Activated naive CD4-positive, alpha-beta T cell treated with anti-CD3 and anti-CD28 coated beads, Interleukin-2, amount 10 ng/mL, durations not matched to agents 7 days and 5 days (primary cell): ENCODE measurements at regions not wholly inside any gene's neighbourhood (a gene's known extent, or its start where the extent isn't known, plus 50 kb on each side); places are given as distances from the start of the nearest gene placed in this dataset.

ENCODE experiments used
- CTCF ChIA-PET: fragments of 350-600 bp; sonication (Branson Sonifier 250); formaldehyde crosslinking; loops from one replicate; lab custom pipeline; 2021; ENCODE audit warnings: antibody characterized with exemption; lab: Charles Lee
- DNase-seq: peaks from one replicate; pipeline ENCODE4 v3.0.0-alpha.2; 2020
- H3K27ac Mint-ChIP-seq: one replicate; pipeline ENCODE4 v1.8.0; 2021; ENCODE audit warnings: mild to moderate bottlenecking, moderate library complexity, mixed read lengths
- H3K27me3 Mint-ChIP-seq: one replicate; pipeline ENCODE4 v1.8.0; 2021; ENCODE audit warnings: mild to moderate bottlenecking, mixed read lengths
- H3K36me3 Mint-ChIP-seq: one replicate; pipeline ENCODE4 v1.8.0; 2021; ENCODE audit warnings: mixed read lengths
- H3K4me1 Mint-ChIP-seq: one replicate; pipeline ENCODE4 v1.8.0; 2021; ENCODE audit warnings: mixed read lengths
- H3K4me3 Mint-ChIP-seq: one replicate; pipeline ENCODE4 v1.8.0; 2021; ENCODE audit warnings: mild to moderate bottlenecking, moderate library complexity, mixed read lengths
- H3K9me3 Mint-ChIP-seq: one replicate; pipeline ENCODE4 v1.8.0; 2021; ENCODE audit warnings: mixed read lengths

GRCh38 chr3:171548917-171549316 lies 88.7 kb upstream of the TNIK start:
- no peaks in the 10 kb centered on the region for H3K27me3 Mint-ChIP-seq
- peaks cover 4% of the 10 kb centered on the region for H3K4me1 Mint-ChIP-seq
- no peak overlapping the region for H3K27ac Mint-ChIP-seq
- CTCF ChIA-PET, result interaction anchor here (0.6 to 0.9 kb wide), 3 partner anchors 10 to 499 kb away, joined by 3 read pairs; no protein-coding TSS in a partner anchor
- DNase-seq, result no peak
- no peaks in the 10 kb centered on the region for H3K36me3 Mint-ChIP-seq
- H3K4me3 Mint-ChIP-seq, result no peak overlapping the region
- no peaks in the 10 kb centered on the region for H3K9me3 Mint-ChIP-seq

- CTCF ChIA-PET, result interaction anchor here (1.5 kb wide), 1 partner anchor 22 kb away, joined by 4 read pairs; no protein-coding TSS in a partner anchor
- H3K27me3 Mint-ChIP-seq, result no peaks in the 10 kb centered on the region
- no peak overlapping the region for H3K27ac Mint-ChIP-seq
- H3K4me3 Mint-ChIP-seq, result no peak overlapping the region
- H3K9me3 Mint-ChIP-seq, result no peaks in the 10 kb centered on the region
- DNase-seq, result no peak
- H3K4me1 Mint-ChIP-seq, result no peaks in the 10 kb centered on the region
- H3K36me3 Mint-ChIP-seq, result no peaks in the 10 kb centered on the region
These were observed 83.6 kb upstream of the TNIK start for GRCh38 chr3:171543759-171544300.

- CTCF ChIA-PET, result interaction anchor here (1.5 kb wide), 2 partner anchors 23 to 493 kb away, joined by 3 to 4 read pairs; no protein-coding TSS in a partner anchor
- H3K27me3 Mint-ChIP-seq, result no peaks in the 10 kb centered on the region
- DNase-seq, result no peak
These were observed 82.8 kb upstream of the TNIK start for GRCh38 chr3:171542976-171543375.

GRCh38 chr3:171541647-171542046 lies 81.4 kb upstream of the TNIK start:
- Mint-ChIP-seq H3K4me1 (no peaks in the 10 kb centered on the region), H3K9me3 (no peaks in the 10 kb centered on the region), H3K4me3 (no peak overlapping the region), H3K36me3 (no peaks in the 10 kb centered on the region), H3K27me3 (no peaks in the 10 kb centered on the region), H3K27ac (no peak overlapping the region)
- CTCF ChIA-PET, result no interaction called here
- DNase-seq, result no peak

More at GRCh38 chr3:171542976-171543375, 82.8 kb upstream of the TNIK start:
- Mint-ChIP-seq H3K9me3 (no peaks in the 10 kb centered on the region), H3K4me1 (no peaks in the 10 kb centered on the region), H3K4me3 (no peak overlapping the region), H3K27ac (no peak overlapping the region), H3K36me3 (no peaks in the 10 kb centered on the region)

GRCh38 chr3:171541181-171541580 lies 81.0 kb upstream of the TNIK start:
- Mint-ChIP-seq H3K9me3 (no peaks in the 10 kb centered on the region), H3K27me3 (no peaks in the 10 kb centered on the region), H3K4me3 (no peak overlapping the region), H3K27ac (no peak overlapping the region), H3K36me3 (no peaks in the 10 kb centered on the region), H3K4me1 (no peaks in the 10 kb centered on the region)
- DNase-seq, result no peak
- CTCF ChIA-PET, result interaction anchor here (1.1 kb wide), 1 partner anchor 352 kb away, joined by 3 read pairs; no protein-coding TSS in a partner anchor

- Mint-ChIP-seq H3K4me3 (no peak overlapping the region), H3K27me3 (peaks cover 4% of the 10 kb centered on the region), H3K27ac (no peak overlapping the region), H3K9me3 (no peaks in the 10 kb centered on the region), H3K36me3 (no peaks in the 10 kb centered on the region), H3K4me1 (no peaks in the 10 kb centered on the region)
- CTCF ChIA-PET, result no interaction called here
- DNase-seq, result no peak
These were observed 75.6 kb upstream of the TNIK start for GRCh38 chr3:171535799-171536198.

- Mint-ChIP-seq H3K4me3 (no peak overlapping the region), H3K9me3 (no peaks in the 10 kb centered on the region), H3K36me3 (no peaks in the 10 kb centered on the region), H3K4me1 (no peaks in the 10 kb centered on the region), H3K27me3 (peaks cover 4% of the 10 kb centered on the region), H3K27ac (no peak overlapping the region)
- CTCF ChIA-PET, result no interaction called here
- DNase-seq, result no peak
These were observed 74.9 kb upstream of the TNIK start for GRCh38 chr3:171535133-171535532.

- Mint-ChIP-seq H3K9me3 (no peaks in the 10 kb centered on the region), H3K4me3 (no peak overlapping the region), H3K4me1 (no peaks in the 10 kb centered on the region), H3K27ac (no peak overlapping the region), H3K36me3 (no peaks in the 10 kb centered on the region), H3K27me3 (peaks cover 4% of the 10 kb centered on the region)
- no peak for DNase-seq
- CTCF ChIA-PET, result no interaction called here
These were observed 73.5 kb upstream of the TNIK start for GRCh38 chr3:171533702-171534101.

GRCh38 chr3:171532294-171532693 lies 72.1 kb upstream of the TNIK start:
- no peaks in the 10 kb centered on the region for H3K36me3 Mint-ChIP-seq
- H3K4me3 Mint-ChIP-seq, result no peak overlapping the region
- no peak for DNase-seq
- CTCF ChIA-PET, result no interaction called here
- no peaks in the 10 kb centered on the region for H3K4me1 Mint-ChIP-seq
- no peaks in the 10 kb centered on the region for H3K9me3 Mint-ChIP-seq
- H3K27ac Mint-ChIP-seq, result no peak overlapping the region
- peaks cover 4% of the 10 kb centered on the region for H3K27me3 Mint-ChIP-seq

- H3K9me3 Mint-ChIP-seq, result no peaks in the 10 kb centered on the region
- CTCF ChIA-PET, result no interaction called here
- DNase-seq, result no peak
- H3K36me3 Mint-ChIP-seq, result no peaks in the 10 kb centered on the region
- H3K27me3 Mint-ChIP-seq, result peaks cover 4% of the 10 kb centered on the region
- no peaks in the 10 kb centered on the region for H3K4me1 Mint-ChIP-seq
- no peak overlapping the region for H3K27ac Mint-ChIP-seq
- H3K4me3 Mint-ChIP-seq, result no peak overlapping the region
These were observed 71.5 kb upstream of the TNIK start for GRCh38 chr3:171531716-171532115.

- no peaks in the 10 kb centered on the region for H3K36me3 Mint-ChIP-seq
- no peak overlapping the region for H3K27ac Mint-ChIP-seq
- CTCF ChIA-PET, result interaction anchor here (0.7 kb wide), 1 partner anchor 13 kb away, joined by 3 read pairs; no protein-coding TSS in a partner anchor
- H3K9me3 Mint-ChIP-seq, result no peaks in the 10 kb centered on the region
- no peaks in the 10 kb centered on the region for H3K4me1 Mint-ChIP-seq
- H3K27me3 Mint-ChIP-seq, result no peaks in the 10 kb centered on the region
- no peak for DNase-seq
- H3K4me3 Mint-ChIP-seq, result no peak overlapping the region
These were observed 67.9 kb upstream of the TNIK start for GRCh38 chr3:171528102-171528501.

- CTCF ChIA-PET, result no interaction called here
- no peak overlapping the region for H3K27ac Mint-ChIP-seq
- no peaks in the 10 kb centered on the region for H3K36me3 Mint-ChIP-seq
- no peaks in the 10 kb centered on the region for H3K9me3 Mint-ChIP-seq
- H3K27me3 Mint-ChIP-seq, result no peaks in the 10 kb centered on the region
- no peak for DNase-seq
- no peak overlapping the region for H3K4me3 Mint-ChIP-seq
- no peaks in the 10 kb centered on the region for H3K4me1 Mint-ChIP-seq
These were observed 66.7 kb upstream of the TNIK start for GRCh38 chr3:171526869-171527268.

GRCh38 chr3:171526146-171526545 lies 65.9 kb upstream of the TNIK start:
- no peaks in the 10 kb centered on the region for H3K9me3 Mint-ChIP-seq
- H3K27me3 Mint-ChIP-seq, result no peaks in the 10 kb centered on the region
- no peaks in the 10 kb centered on the region for H3K4me1 Mint-ChIP-seq
- CTCF ChIA-PET, result no interaction called here
- no peaks in the 10 kb centered on the region for H3K36me3 Mint-ChIP-seq
- DNase-seq, result no peak
- no peak overlapping the region for H3K27ac Mint-ChIP-seq
- H3K4me3 Mint-ChIP-seq, result no peak overlapping the region

- Mint-ChIP-seq H3K27ac (no peak overlapping the region), H3K4me3 (no peak overlapping the region), H3K36me3 (no peaks in the 10 kb centered on the region), H3K9me3 (no peaks in the 10 kb centered on the region), H3K27me3 (no peaks in the 10 kb centered on the region), H3K4me1 (no peaks in the 10 kb centered on the region)
- CTCF ChIA-PET, result no interaction called here
- DNase-seq, result no peak
These were observed 65.2 kb upstream of the TNIK start for GRCh38 chr3:171525437-171525836.

- Mint-ChIP-seq H3K9me3 (no peaks in the 10 kb centered on the region), H3K4me1 (no peaks in the 10 kb centered on the region), H3K36me3 (no peaks in the 10 kb centered on the region), H3K27me3 (no peaks in the 10 kb centered on the region), H3K4me3 (no peak overlapping the region), H3K27ac (no peak overlapping the region)
- CTCF ChIA-PET, result no interaction called here
- no peak for DNase-seq
These were observed 64.7 kb upstream of the TNIK start for GRCh38 chr3:171524921-171525310.
